NCI-H1105 treated with DMSO at 0.1 percent for 48 hours (cell line): ENCODE measurements at regions not wholly inside any gene's neighbourhood (a gene's known extent, or its start where the extent isn't known, plus 50 kb on each side); places are given as distances from the start of the nearest gene placed in this dataset.
"Not testable (repeated sequence)": the region's sequence is repeated elsewhere in the genome, so short reads cannot be mapped to it uniquely, and the experiment has no call there.

ENCODE experiments used
- DNase-seq: peaks from one replicate; lab custom pipeline; 2025; lab: John Stamatoyannopoulos, UW

DNA sequence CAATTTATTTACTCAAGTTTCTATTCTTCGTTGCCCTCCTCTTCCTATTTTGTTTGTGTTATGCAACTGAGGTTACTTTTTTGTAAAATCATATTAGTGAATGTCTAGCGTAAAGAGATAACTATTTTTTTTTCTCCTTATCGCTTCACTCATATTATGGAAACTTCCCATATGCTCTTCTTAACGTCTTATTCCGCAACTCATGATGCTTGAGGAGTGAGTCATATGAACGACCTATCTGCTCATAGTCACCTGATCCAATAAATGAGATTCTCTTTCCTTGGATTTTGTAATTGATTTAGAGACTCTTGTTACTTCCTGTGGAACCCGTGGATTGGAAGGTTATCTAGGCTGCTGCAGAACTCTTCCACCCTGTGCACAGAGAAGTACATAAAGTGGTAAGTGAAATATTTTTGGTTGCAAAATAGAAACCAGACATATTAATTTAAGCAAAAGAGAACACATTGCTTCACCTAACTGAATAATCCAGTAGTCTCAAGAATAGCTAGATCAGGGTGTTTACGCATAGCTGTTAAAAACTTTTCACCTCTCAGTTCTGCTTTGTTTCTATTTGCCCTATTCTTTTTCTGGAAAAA, 719.3 kb upstream of the SGO1 start:
- DNase-seq = no peak

DNA sequence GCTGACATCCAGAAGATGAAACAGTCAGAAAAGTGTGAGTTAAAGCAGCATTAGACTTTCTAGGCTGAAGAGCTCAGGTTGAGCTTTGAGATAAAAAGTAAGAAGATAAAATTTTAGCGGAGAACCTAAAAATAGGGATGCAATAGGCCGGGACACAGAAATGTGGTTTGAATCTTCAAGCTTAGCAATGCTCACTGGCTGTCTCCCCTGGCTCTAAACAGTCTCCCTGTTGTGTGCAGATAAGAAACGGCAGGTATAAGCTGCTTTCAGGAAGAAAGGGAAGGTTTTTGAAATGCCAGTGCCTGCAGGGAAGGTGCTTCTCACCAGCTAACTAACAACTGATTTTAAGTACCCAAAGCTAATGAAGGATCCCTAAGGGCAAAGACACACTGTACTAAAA, 718.7 kb upstream of the SGO1 start:
- DNase-seq = no peak

GRCh38 chr3:20898962-20899361, 713.0 kb upstream of the SGO1 start:
- no peak for DNase-seq

DNA sequence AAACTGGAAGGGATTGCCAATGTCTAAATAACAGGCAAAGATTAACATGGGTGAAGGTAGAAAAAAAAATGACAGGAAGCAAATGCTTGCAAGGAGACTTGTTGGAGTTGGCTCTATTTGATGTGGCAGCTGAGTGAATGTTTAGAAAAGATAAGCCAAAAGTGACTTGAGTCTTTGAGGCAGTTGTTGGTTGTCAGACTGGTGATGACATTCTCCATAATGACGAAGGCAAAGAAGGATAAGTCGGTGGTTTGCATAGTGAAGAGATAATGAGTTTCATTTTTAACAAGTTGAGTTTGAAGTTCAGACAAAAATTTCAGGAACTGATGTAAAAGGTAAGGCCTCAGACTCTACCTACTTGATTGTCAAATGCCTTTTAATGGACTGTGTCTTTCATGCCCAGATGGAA, 704.1 kb upstream of the SGO1 start:
- DNase-seq = no peak

- no peak for DNase-seq
Observed at GRCh38 chr3:20878691-20879090, 692.7 kb upstream of the SGO1 start.

DNA sequence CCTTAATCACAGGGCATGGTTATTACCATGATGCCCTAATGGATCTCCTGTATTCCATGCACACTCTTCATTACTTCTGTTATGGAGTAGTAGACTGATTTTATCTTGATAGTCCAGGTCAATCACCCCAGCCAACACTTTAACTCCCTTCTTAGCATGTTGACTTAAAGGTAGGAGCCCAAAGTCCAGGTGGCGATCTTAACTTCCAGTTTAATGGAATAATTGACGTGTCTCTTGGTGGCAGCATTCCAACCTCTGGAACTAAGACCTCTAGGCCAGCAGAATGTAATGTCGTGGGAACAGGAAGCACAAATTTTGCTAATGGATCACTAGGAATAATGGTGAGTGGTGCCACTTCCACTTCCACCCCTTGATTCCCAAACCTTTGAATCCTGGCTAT, 687.2 kb upstream of the SGO1 start:
- no peak for DNase-seq

DNA sequence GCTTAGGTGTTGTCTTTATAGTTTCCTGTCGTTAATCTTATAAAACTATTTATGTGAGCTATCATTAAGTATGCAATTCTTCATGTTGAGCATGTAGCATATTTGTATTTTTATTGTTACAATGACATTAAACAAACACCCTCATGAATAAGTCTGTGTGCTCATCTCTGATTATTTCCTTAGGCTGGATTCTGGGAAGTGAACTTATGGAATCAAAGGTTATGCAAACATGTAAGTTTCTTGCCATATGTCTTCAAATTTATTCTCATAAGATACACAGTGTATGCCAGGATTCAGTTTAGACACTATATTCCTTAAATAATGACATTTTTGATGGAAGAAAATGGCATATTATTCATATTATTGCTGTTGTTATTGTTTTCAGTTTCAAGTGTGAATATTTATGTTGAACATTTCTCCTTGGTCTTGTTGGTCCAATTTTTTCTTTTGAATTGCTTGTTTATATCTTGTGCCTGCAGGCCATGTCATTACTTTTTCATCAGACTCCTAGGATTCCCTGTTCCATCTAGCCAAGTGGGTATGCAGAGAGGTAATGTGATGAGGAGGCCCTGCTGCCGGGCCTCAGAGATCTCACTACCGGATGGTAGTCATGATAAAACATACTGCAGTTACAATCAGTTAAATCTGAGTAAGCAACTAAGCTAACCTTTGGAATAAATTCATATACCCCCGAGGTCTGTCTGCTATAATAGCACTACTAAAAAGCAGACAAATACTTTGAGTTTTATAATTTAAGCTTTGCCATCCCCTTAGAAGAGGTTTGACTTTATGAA, 684.3 kb upstream of the SGO1 start:
- DNase-seq = no peak

DNA sequence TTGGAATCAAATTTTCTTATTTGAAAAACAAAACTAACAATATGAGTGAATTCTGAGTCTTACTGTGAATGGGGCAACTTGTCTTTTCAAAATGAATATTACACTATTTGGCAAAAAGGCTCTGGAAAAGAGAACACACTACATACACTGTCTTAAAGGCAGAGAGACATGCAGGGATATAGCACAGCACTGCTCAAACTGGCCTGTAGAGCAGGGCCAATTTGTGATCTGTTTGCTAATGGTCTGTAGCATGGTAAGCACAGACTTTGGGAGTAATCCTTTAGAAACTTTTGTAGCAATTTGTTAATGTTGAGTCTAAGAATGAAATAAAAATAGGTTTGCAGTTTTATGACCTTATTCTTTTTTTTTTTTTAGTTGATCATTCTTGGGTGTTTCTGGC, 679.8 kb upstream of the SGO1 start:
- DNase-seq = no peak

DNA sequence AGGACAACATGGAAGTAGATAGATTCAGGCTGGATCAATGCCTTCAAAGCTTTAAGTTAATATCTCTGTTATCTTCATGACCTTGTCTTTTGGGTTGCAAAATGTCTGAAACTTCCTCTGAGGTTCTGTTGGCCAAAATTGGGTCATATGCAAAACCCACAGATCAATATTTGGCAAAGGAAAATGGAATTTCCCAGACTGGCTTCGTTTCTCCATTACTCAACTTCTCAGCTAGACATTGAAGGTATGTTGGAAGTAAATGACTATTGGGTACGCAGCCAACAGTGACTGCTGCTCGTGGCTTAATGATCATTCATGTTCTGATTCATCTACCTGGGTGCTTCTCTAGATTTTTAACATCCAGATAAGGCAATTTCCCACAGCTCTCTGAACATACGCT, 675.4 kb upstream of the SGO1 start:
- DNase-seq = no peak

GRCh38 chr3:20857636-20858035, 671.6 kb upstream of the SGO1 start:
- DNase-seq = no peak

GRCh38 chr3:20853890-20854289, 667.9 kb upstream of the SGO1 start:
- DNase-seq = no peak

GRCh38 chr3:20852712-20853111, 666.7 kb upstream of the SGO1 start:
- no peak for DNase-seq

- peak; percentile 8 for DNase-seq
Observed at GRCh38 chr3:20849975-20850374, 664.0 kb upstream of the SGO1 start.

DNA sequence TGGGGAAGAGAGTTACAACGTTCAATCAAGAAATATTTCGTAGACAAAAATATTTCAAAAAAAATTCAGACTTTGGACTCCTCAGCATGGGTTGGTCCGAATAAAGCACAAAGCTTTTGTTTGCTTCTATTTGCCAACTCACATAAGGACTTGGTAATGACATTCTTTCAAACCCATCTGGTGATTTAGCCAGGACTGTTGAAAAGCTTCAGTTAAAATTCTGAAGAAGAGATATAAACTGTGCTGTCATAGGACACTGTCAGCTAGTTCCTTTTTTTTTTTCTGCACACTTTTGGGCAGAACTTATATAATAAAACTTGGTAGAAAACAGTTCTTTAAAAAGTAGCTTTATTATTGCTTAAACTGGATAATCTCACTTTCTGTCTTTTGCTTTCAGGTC, 660.8 kb upstream of the SGO1 start:
- no peak for DNase-seq

DNA sequence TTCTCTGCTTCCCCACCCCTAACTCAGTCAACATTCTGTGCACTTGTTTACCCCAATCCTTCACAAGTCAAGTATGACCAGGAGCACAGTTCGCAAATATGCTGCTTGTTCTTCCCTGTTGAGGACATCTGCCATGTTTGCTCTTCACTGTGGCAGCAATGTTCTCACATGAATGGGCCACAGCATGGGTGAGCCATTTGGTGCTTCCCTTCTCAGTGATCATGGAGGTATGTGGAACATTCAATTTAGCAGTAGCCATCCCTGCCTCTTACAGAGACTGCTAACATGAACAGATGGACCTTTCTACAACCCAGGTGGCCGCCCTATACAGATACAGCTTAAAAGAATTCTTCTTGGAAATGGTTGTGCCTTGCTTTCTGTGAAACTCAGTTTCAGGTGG, 660.1 kb upstream of the SGO1 start:
- no peak for DNase-seq

GRCh38 chr3:20844851-20845250, 658.8 kb upstream of the SGO1 start:
- DNase-seq = no peak

DNA sequence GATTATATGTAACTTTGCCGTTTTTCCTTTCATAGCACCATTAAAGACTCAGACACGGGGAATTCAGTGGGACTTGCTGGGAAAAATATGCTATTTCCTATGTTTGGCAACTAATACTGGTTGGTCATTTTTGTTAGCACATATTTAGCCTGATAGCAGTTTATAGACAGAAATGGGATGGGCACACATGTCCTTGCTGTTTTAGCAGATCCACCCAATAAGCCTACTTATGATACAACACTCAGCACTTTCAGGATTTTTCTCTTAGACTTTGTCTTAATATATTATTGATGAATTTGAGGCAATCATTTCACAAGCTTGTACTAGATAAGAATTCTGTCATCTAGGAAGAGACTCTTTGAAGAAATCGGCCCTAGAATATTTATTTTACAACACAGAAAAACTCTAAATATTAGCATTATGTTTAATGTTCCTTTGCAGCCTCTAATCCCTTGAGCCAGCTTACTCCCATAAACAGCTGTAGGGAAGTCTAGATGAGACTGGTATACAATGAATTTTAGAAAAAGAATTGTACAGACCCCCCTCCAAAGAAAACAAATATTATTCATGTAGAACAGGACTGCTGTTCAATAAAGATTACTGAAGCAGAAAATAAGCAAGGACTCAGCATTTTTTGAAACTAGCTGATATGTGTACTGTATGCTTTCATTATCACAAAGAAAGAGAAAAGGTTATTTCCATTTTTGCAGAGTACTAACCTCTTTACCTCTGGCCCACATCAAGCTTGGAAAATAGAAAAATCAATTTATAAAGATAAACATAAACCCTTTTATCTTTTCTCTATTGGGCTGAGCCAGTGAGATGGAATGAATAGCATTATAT, 656.8 kb upstream of the SGO1 start:
- DNase-seq = peak; percentile 33

DNA sequence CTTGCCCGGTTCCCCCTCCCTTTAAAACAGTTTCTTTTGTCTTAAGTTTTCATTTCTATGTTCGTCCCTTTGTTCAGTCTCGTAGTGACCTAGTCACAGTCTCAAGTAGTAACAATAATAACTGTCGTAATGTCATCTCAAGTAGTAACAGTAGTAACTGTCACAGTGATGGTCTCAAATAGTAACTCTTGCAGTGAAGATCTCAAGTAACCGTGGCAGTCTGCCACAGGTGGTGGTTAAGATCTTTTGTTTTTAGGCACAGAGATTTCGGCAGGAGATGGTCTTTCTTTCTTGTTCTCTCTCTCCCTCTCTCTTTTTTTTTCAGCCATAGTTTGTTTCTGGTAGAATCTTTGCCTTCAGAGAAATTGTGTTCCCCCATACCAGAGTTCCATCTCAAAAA, 656.0 kb upstream of the SGO1 start:
- DNase-seq = no peak

DNA sequence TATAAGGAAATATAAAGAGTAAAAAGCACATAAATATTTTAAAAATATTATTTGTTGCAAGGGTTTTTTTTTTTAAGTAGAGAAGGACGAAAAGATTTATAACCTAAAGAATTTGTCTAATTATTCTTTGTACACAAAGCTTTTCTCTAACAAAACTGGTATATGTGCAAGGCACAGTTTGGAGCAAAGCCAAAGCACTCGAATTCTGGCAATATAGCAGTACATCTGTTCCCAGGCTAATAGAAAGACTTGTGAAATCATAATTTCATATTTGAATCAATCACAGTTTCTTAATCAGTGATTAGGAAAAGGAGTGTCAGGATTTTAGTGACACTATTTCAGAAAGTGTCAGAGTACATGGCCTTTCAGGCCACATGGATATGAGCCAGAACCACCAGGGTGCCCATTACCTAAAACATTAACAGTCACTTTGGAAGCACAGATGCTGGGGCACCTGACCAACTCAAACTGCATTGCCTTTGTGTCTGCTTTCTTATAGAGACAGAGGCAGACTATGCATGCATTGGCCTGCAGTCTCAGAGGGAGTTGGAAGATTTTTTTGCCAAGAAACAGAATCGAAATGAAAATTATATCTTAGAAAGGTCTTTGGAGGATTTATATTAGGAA, 651.8 kb upstream of the SGO1 start:
- DNase-seq = peak; percentile 60

GRCh38 chr3:20836801-20837200, 650.8 kb upstream of the SGO1 start:
- DNase-seq = no peak

DNA sequence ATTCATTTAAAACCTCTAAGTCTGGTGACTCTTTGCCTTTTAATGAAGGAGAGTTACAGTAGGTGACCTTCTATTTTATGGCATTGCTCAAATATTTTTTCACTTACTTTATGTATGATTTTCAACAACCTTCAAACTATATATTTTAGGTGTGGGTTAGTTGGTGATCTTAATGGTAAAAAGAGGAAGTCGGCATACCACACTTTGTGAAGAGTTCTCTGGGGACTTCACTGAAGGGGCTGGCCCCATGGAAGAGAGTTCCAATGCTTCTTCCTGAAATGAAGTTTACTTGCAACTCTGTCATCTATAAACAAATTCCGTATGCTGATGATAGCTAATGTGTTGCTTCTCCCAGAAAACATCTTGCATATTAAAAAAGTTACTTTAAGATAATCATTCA, 647.0 kb upstream of the SGO1 start:
- no peak for DNase-seq

GRCh38 chr3:20822251-20822650, 636.2 kb upstream of the SGO1 start:
- no peak for DNase-seq

GRCh38 chr3:20820872-20821271, 634.9 kb upstream of the SGO1 start:
- not testable (repeated sequence) for DNase-seq
